DMS114 treated with DMSO at 0.1 percent for 48 hours (cell line): ENCODE measurements at regions not wholly inside any gene's neighbourhood (a gene's known extent, or its start where the extent isn't known, plus 50 kb on each side); places are given as distances from the start of the nearest gene placed in this dataset.

Experiments
- DNase-seq: peaks from one replicate; lab custom pipeline; 2025; ENCODE audit not compliant: unreplicated experiment; lab: John Stamatoyannopoulos, UW

DNA sequence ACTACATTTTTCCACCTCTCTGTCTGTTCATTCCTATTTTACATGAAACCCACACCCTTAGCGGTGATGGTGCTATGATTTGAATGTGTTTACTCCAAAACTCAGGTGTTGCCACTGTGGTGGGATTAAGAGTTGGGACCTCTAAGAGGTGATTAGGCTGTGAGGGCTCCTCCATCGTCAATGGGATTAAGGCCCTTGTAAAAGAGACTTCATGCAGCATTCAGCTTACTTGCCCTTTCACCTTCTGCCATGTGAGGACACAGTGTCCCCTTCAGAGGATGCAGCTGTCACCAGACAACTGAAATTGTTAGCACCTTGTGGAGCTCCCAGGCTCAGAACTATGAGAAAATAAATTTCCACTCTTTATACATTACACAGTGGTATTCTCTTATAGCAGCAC is 182.2 kb downstream of the NOC3L start:
- DNase-seq = no peak

DNA sequence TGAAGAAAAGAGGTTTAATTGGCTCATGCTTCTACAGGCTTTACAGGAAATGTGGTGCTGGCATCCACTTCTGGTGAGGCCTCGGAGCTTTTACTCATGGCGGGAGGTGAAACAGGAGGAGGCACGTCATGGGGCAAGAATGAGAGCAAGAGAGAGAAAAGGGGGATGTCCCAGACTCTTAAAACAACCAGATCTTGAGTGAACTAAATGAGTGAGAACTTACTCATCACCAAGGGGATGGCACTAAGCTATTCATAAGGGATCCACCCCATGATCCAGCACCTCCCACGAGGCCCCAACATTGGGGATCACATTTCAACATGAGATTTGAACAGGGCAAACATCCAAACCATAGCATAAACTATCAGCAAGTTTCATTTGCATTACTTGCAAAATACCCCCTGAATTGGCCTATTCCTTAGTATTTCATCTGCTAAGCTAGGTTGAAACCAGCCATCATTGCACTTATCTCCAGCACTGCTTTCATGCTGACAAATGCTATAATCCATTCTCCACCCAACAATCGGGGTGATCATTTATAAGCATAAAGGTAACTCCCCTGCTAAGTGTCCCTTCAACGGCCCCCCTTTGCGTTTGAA is 179.0 kb downstream of the NOC3L start:
- no peak for DNase-seq

GRCh38 chr10:94186722-94187121 is 176.0 kb downstream of the NOC3L start:
- no peak for DNase-seq

DNA sequence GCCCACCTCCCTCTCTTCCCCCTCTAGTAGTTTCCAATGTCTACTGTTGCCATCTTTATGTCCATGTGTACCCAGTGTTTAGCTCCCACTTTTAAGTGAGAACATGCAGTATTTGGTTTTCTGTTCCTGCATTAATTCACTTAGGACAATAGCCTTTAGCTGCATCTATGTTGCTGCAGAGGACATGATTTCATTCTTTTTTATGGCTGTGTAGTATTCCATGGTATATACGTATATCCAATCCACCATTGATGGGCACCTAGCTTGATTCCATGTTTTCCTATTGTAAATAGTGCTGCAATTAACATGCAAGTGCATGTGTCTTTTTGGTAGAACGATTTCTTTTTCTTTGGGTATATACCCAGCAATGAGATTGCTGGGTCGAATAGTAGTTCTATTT is 170.4 kb downstream of the NOC3L start:
- DNase-seq = no peak

DNA sequence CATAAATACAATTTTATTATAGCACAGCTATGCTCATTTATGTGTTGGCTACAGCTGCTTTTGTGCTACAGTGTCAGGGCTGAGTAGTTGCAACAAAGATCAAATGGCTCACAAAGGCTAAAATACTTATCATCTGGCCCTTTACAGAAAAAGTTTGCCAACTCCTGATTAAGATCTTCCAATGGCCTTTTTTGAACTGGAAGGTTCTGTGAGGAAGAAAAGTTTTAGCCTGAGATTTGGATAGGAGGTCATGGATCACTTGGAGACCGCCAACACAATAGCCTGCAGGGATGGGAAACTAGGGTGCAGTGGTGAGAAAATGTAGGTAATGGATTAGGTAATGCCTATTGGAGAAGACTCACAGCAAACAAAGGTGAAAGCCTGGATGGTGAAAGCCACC is 169.8 kb downstream of the NOC3L start:
- DNase-seq = no peak

- no peak for DNase-seq
Measured at GRCh38 chr10:94193466-94193924, 169.2 kb downstream of the NOC3L start.

DNA sequence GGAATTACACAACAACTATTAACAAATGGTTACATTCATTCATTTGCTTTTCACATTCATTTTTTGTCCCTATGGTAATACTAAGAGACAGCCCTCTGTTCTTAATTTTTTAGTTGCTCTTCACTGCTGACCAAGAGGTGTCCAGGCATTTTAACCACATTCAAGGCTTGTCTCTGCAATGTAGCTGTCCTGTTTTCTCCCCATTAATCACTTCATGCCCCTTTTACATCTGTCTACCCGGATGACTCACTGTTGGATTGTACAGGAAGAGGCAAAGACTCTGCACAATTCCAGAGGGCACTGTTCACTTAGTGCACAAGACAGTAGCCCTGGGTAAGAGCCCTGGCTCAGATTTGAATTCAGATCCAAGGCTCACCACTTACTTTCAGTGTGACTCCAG is 168.5 kb downstream of the NOC3L start:
- DNase-seq = no peak

- DNase-seq = no peak
Measured at GRCh38 chr10:94197241-94197640, 165.5 kb downstream of the NOC3L start.

DNA sequence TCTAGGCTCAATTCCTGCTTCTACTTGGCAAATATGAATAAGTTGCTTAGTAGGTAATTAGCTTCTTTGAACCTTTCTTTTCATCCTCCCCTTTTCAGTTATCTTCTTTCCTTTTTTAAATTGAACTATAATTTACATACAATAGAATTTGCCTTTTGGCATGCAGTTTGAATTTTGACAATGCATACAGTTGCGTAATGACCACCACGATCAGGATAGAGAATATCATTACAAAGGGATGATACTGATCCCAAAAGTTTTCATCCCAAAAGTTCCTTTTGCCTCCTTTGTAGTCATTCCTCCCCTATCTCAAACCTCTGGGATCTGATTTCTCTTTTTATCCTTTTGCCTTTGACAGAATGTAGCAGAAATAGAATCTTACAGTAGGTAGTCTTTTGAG is 164.4 kb downstream of the NOC3L start:
- DNase-seq = no peak

- no peak for DNase-seq
Measured at GRCh38 chr10:94199565-94199964, 163.2 kb downstream of the NOC3L start.

- DNase-seq = no peak
Measured at GRCh38 chr10:94200146-94200837, 162.4 kb downstream of the NOC3L start.

DNA sequence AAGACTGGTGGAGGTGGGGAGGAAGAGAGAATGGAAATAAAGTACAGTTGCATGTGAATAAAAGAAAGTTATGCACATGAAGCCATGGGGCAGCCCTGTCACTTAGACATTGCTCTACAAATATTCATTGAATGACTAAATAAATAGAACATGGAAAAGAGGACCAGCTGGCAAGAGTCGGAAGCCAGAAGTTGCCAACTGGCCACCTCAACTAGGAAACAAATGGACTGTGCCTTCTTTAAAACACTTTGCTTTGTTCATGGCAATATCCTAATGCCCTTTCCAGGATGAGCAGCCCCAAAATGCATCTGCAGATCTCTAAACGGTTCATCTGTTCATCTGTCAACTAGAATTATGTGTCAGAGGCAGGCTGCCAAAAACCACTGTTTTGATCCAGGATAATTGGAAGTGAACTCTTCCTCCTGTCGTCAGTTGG is 157.3 kb downstream of the NOC3L start:
- DNase-seq = no peak

DNA sequence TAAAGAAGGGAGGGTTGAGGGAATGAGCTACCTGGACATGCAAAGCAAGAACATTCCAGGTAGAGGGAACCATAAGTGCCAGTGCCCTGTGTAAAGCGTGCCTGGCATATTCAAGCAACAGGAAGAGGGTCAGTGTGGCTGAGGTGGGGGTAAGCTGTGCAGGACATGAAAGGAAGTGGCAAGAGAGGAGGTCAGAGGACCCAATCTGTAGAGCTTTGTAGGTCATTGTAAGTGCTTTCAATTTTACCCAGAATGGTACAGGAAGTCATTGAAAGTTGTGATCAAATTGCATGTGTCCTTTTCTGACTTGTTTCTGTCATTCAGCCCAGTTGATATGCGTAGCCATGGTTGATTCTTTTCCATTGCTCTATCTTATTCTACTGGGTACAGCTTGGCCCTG is 156.6 kb downstream of the NOC3L start:
- DNase-seq = no peak

GRCh38 chr10:94208315-94208714 is 154.4 kb downstream of the NOC3L start:
- DNase-seq = no peak

- DNase-seq = no peak
Measured at GRCh38 chr10:94210440-94211168, 152.1 kb downstream of the NOC3L start.

DNA sequence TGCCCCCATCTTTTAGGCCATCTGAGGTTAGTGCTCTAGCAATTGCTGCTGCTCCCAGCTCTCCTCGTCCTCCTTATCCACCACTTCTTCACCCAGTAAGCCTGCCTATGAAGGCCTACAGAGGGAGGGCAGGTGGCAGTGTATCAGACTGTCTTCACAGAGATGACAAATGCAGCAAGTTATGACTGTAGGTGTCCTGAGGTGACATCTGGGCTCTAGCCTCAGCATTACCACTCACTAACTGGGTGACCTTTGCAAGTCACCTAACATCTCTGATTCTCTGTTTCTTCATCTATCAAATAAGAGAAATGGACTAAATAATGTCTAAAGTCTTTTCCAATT is 151.6 kb downstream of the NOC3L start:
- DNase-seq = no peak

DNA sequence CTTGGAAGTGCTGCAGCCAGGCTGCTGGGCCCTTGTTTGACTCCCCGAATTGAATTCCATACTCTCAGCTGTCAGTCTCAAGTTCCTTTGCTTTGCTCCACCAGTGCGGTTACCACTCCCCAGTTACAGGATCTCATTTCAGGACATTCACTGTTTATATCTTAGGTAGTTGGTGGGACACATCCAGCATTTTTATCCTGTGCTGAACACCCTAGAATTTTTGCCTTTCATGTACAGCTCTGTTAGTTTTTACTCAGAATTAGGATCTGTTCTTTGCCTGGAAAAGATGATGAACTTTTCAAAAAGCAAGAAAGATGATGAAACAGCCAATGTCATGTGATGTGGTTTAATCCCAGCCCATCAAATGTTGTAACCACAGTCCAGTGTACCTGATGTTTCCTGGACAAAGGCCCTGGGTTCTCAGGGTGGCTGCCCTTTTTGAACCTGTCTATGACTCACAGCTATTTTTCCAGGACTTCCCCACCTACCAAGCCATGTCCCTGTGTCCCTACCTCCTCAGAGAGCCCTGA is 149.7 kb downstream of the NOC3L start:
- no peak for DNase-seq

DNA sequence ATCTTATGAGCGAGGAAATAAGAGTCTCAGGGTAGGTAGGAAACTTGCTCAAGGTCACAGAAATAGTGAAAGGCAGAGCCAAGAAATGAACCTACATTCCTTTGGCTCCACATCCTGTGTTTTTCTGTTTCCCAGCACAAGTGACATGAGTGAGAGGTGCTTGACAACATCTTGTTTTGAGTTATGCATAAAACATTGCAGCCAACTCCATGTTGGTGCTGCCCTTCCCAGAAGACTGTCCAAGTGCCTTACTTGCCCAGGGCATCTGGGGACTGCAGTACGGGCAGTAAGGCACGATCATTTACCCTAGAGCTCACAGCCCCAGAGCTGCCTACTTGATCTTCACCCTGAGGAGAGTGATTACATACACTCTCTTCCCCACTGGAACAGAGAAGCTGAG is 148.8 kb downstream of the NOC3L start:
- no peak for DNase-seq

GRCh38 chr10:94214481-94214893 is 148.3 kb downstream of the NOC3L start:
- no peak for DNase-seq

DNA sequence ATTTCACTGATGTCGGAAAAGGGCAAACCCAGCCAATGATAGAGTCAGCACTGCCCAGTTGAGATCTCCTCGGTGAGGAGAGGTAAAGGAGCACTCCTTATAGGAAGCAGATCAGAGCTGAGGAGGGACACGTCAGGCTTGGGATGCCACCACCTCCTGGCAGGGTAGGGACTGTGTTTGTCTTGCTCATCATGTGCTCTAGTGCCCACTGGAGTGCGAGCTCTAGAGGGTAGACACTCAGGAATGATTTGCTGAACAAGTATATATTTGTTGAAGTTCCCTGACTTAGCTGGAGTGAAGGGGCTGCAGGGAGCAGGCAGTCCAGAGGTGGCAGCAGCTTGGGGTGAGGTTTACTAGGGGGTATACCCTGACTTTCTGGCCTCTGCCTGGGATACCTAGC is 146.5 kb downstream of the NOC3L start:
- no peak for DNase-seq

- DNase-seq = no peak
Measured at GRCh38 chr10:94217411-94217810, 145.3 kb downstream of the NOC3L start.
